ENCODE measurements at regions not wholly inside any gene's neighbourhood (a gene's known extent, or its start where the extent isn't known, plus 50 kb on each side); places are given as distances from the start of the nearest gene placed in this dataset.

GRCh38 chr3:197444793-197445379 is 110.9 kb downstream of the BDH1 start:
- H3K4me2 ChIP-seq (ENCODE audit: insufficient read depth in 1 of 2, low read depth in 2 of 2, low read length in 2 of 2), result no peak overlapping the region
- H3K79me1 ChIP-seq (ENCODE audit: low read depth, low read length), result no peaks in the 10 kb centered on the region
- H4K8ac ChIP-seq (ENCODE audit: extremely low read depth, insufficient read depth, low read length), result no peak overlapping the region
- H2BK20ac ChIP-seq (ENCODE audit: low read length), result 0 out of 2 replicates have a peak overlapping the region, but pooled peaks have one; percentile 32
- ChIA-PET POLR2A (ENCODE audit: partially characterized antibody) (no interaction called here), CTCF (ENCODE audit: partially characterized antibody) (interaction anchor here (0.8 to 1.4 kb wide), 4 partner anchors 8 to 258 kb away, joined by 3 to 5 read pairs (median 3); no protein-coding TSS in a partner anchor)
- H3K4me3 ChIP-seq (ENCODE audit: extremely low read depth in 1 of 4, insufficient read depth in 2 of 4, low read depth in 3 of 4, low read length in 4 of 4), result no peak overlapping the region
- H3K23ac ChIP-seq (ENCODE audit: insufficient read length), result no peak overlapping the region
- no peak overlapping the region for H3K56ac ChIP-seq (replicated peaks; ENCODE audit: insufficient read length, low read depth, low read length)
- H2BK12ac ChIP-seq (ENCODE audit: low read depth, low read length), result no peak overlapping the region
- H4K91ac ChIP-seq (replicated peaks; ENCODE audit: insufficient read length, low read length), result no peak overlapping the region
- H2BK120ac ChIP-seq (replicated peaks; ENCODE audit: low read depth, low read length), result no peak overlapping the region
- H3K9me3 ChIP-seq (ENCODE audit: insufficient read depth in 2 of 2, low read depth in 1 of 2, low read length in 1 of 2), result no peaks in the 10 kb centered on the region
- H3K27me3 ChIP-seq (replicated peaks in 1 of 4; ENCODE audit: control insufficient read depth in 3 of 4, extremely low read depth in 1 of 4, insufficient read depth in 3 of 4, low read length in 3 of 4), result no peaks in the 10 kb centered on the region
- WGBS, 2 experiments (ENCODE audit: extremely low coverage in 1 of 2, insufficient coverage in 1 of 2, insufficient read length in 1 of 2, insufficient replicate concordance in 2 of 2, low coverage in 1 of 2, low lambda C conversion rate in 2 of 2, missing lambda C conversion rate in 1 of 2), result 87% methylated on average over 14 of the region's 14 CpGs; no CpG with 5 or more reads in 1 of the 2 experiments
- no peak overlapping the region for H3K14ac ChIP-seq (ENCODE audit: insufficient read length)
- H4K20me1 ChIP-seq (replicated peaks in 1 of 2; ENCODE audit: control insufficient read depth in 1 of 2, insufficient read depth in 2 of 2, low read length in 2 of 2), result no peaks in the 10 kb centered on the region
- no peak for TF ChIP-seq JUN (IDR thresholded peaks at IDR 0.05; ENCODE audit: low read depth, low read length)
- no peak for TF ChIP-seq TAF7 (optimal IDR thresholded peaks at IDR 0.05; ENCODE audit: borderline replicate concordance, low read depth, low read length)
- TF ChIP-seq SP1 (IDR thresholded peaks at IDR 0.05; ENCODE audit: low read depth, low read length), result no peak
- no peak for TF ChIP-seq NRF1 (IDR thresholded peaks at IDR 0.05; ENCODE audit: low read depth, low read length)
- no peak for TF ChIP-seq EGR1 (IDR thresholded peaks at IDR 0.05; ENCODE audit: borderline replicate concordance, low read depth, low read length)
- no peak for TF ChIP-seq ZNF274 (IDR thresholded peaks at IDR 0.05; ENCODE audit: borderline replicate concordance, extremely low read depth, low read length)
- no peak overlapping the region for H3K9ac ChIP-seq (replicated peaks in 1 of 4; ENCODE audit: extremely low read depth in 1 of 4, low read depth in 3 of 4, low read length in 3 of 4)
- no peak overlapping the region for H3K4ac ChIP-seq (replicated peaks; ENCODE audit: insufficient read length, low read depth, low read length)
- no peaks in the 10 kb centered on the region for H3K23me2 ChIP-seq (ENCODE audit: low read depth, low read length)
- peaks cover 0 to 4% (median under 1%) of the 10 kb centered on the region in 4 experiments; a peak in 1 of 7 replicates for H3K4me1 ChIP-seq (replicated peaks in 1 of 4; ENCODE audit: control insufficient read depth in 3 of 4, insufficient read depth in 4 of 4, low read length in 3 of 4)
- no peaks in the 10 kb centered on the region for H3K36me3 ChIP-seq (ENCODE audit: control insufficient read depth in 2 of 4, insufficient read depth in 4 of 4, low read length in 3 of 4)
- H2AFZ ChIP-seq (ENCODE audit: low read length), result no peak overlapping the region
- H3K27ac ChIP-seq (ENCODE audit: low read depth, low read length), result no peak overlapping the region
- no peak overlapping the region for H2BK5ac ChIP-seq (ENCODE audit: low read depth, low read length)
- no peak overlapping the region for H3K18ac ChIP-seq (ENCODE audit: extremely low read depth, low read length)
- H3K79me2 ChIP-seq (ENCODE audit: control insufficient read depth in 1 of 2, insufficient read depth in 2 of 2, low read length in 2 of 2), result no peaks in the 10 kb centered on the region
- H2BK15ac ChIP-seq (ENCODE audit: low read length), result no peak overlapping the region
- no peak overlapping the region for H2AK5ac ChIP-seq (ENCODE audit: low read depth, low read length)
- no peak overlapping the region for H4K5ac ChIP-seq (ENCODE audit: insufficient read length, low read depth, low read length)
- DNase-seq (ENCODE audit: low read depth in 1 of 2, low spot score in 2 of 2) (no peak), FAIRE-seq (no peak)

Data from H1 (cell line).